HG03064 (cell line): ENCODE measurements at regions not wholly inside any gene's neighbourhood (a gene's known extent, or its start where the extent isn't known, plus 50 kb on each side); places are given as distances from the start of the nearest gene placed in this dataset.

Source experiments
- ATAC-seq: cut with Tn5 transposase; IDR thresholded peaks from one replicate; pipeline ENCODE4 v1.9.1; 2021; ENCODE audit warnings: low read depth; ENCODE audit not compliant: unreplicated experiment

DNA sequence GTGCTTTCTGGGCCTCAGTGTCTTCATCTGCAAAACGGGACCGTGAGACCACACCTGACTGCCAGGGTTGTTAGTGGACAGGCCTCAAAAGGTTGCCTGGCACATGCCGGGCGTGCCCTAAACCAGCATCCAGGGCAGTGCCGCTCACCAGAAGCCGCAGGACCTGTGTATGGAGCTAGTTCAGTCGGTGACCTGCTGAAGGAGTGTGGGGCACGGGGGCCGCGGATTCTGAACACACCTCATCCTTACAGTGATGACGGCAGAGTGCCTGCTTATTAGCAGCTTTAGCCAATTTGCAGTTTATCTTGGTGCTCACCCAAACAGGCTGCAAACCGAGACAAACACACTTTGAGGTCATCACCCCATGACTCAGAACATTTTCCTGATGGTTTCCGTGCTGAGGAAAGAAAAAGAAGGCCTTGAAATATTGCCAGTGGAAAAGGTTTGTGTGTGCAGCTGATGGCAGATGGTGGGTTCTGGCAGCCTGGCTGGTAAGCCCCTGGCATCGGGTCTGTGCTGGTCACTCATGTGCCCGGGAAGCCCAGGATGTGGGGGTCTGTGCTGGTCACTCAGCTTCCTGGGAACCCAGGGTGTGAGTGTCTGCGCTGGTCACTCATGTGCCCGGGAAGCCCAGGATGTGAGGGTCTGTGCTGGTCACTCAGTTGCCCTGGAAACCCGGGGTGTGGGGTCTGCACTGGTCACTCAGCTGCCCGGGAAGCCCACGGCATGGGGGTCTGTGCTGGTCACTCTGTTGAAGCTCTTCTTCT is 153.8 kb downstream of the ERMARD start:
- ATAC-seq: no peak

GRCh38 chr6:169904051-169904922 is 152.9 kb downstream of the ERMARD start:
- ATAC-seq: no peak

- ATAC-seq: no peak
Measured at GRCh38 chr6:169903122-169903521, 151.7 kb downstream of the ERMARD start.

GRCh38 chr6:169902604-169903003 is 151.2 kb downstream of the ERMARD start:
- ATAC-seq: no peak

DNA sequence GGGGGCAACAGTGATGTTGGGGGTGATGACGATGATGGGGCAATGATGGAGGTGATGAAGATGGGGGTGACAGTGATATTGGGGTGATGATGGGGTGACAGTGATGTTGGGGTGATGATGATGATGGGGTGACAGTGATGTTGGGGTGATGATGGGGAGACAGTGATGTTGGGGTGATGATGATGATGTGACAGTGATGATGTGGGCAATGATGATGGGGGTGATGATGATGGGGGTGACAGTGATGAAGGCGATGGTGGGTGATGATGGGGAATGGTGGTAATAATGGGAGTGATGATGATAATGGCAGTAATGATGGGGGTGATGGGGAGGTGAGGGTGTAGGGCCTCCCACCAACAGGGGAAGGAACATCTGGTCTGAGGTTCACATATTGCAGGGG is 150.6 kb downstream of the ERMARD start:
- no peak for ATAC-seq

GRCh38 chr6:169899481-169900145 is 148.2 kb downstream of the ERMARD start:
- ATAC-seq: no peak

GRCh38 chr6:169898788-169899480 is 147.5 kb downstream of the ERMARD start:
- no peak for ATAC-seq

GRCh38 chr6:169897601-169898358 is 146.4 kb downstream of the ERMARD start:
- ATAC-seq: no peak

DNA sequence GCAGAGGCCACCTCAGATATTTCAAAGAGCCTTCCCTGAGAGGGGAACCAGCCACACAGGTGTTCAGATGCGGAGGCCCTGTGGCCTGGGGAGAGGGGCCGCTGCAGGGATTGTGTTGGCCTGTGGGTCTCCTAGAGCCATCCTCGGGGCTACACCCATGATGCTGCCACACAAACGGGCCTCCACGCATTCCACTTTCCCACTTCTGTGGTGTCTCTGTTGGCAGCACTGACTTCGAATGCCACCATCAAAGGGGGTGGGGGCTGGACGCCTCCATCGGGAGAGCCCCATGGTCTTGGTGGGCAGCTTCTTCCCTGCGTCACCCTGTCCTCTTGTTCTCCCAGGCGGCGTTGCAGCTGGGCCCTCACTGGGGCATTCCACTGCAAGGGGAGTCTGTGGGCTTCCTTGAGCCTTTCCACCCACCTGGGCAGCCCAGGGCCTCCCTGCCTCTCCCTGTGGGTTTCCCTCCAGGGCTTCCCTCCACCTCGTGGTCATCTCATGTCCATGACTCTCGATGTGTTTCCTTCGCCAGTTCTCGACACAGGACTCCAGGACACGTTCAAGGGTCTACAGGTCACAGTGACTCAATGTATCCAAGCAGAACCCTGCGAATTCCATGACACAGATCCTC is 145.5 kb downstream of the ERMARD start:
- ATAC-seq: no peak

- no peak for ATAC-seq
Measured at GRCh38 chr6:169895926-169896761, 144.7 kb downstream of the ERMARD start.

DNA sequence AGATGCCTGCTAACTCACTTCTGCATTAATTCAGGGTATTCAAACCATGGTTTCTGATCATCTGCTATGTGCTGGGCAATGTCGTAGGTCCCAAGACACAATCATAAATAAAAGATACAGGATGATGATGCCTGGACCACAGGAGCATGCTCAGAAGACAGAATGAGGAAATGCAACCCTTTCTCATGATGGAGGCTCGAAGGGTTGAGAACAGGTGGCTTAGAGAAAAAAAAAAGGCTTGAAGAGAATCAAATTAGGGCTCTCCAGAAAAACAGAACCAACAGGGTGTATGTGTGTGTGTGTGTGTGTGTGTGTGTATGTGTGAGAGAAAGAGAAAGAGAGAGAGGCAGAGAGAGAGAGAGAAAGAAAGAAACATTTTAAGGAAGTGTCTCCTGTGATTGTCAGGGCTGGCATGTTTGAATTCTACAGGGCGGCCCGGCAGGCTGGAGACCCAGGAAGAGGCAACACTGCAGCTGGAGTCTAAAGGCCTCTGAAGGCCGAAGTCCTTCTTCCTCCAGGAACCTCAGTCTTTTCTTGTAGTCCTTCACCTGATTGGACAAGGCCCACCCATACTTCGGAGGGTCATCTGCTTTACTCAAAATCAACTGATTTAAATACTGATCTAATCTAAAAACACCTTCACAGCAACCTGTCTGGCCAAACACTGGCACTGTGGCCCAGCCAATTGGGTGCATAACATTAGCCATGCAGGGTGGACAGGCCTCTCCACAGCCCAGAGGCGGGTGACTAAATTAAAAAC is 143.8 kb downstream of the ERMARD start:
- no peak for ATAC-seq

GRCh38 chr6:169894377-169894960 is 143.0 kb downstream of the ERMARD start:
- no peak for ATAC-seq

DNA sequence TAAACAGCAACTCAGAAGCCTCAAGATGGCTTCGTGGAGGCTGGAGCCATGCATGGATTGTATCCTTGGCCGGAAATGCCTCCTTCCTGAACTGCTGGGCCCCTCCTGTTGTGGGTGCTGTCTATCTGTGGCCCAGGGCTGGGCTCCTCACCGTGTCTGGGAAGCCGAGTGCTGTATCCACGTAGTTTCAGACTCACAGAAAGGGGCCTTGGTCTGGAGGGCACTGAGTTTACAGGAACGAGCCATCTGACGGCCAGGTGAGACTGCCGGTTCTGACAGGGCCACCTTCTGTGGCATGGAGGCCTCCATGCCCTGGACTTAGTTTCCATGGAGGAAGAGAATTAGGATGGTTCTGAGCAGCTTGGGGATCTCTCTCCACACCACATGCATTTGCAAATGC is 142.2 kb downstream of the ERMARD start:
- no peak for ATAC-seq

- ATAC-seq: no peak
Measured at GRCh38 chr6:169891846-169892245, 140.4 kb downstream of the ERMARD start.

- ATAC-seq: no peak
Measured at GRCh38 chr6:169891421-169891820, 140.0 kb downstream of the ERMARD start.

DNA sequence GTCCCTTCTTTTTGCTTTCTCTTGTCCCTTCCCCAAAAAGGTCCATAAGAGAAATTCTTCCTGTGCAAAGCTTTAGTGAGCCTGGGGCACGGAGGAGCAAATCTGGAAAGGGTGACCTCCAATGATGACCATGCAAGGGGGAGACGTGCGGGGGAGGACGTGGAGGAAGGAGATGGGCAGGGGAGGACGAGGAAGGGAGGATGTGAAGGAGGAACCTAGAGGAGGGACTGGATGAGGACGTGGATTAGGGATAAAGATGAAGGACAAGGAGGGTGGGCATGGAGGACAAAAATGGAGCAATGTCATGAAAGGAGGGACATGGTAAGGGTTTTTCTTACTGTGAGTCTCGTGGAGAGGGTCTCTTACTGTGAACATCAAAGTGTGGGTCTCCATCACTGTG is 139.5 kb downstream of the ERMARD start:
- no peak for ATAC-seq

DNA sequence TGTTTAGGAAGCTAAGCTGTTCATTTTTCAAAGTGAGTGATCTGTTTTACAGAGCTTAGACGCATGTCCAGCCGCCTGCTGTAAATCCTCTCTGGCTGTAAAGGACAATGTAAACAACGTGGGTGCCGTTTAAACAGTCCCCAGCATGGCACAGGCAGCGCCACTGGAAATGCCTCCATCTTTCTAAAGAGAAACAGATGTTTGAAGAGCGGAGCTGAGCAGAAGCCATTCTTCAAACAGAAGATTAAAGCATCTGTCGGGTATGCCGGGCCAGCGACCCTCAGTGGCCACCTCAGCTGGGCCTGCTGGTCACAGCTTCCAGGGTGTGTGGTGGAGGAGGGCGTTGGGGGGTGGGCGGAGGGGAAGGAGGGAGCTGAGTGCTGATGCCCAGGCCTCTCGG is 138.6 kb downstream of the ERMARD start:
- ATAC-seq: no peak
